ENCODE measurements at regions not wholly inside any gene's neighbourhood (a gene's known extent, or its start where the extent isn't known, plus 50 kb on each side); places are given as distances from the start of the nearest gene placed in this dataset.

- H3K27ac ChIP-seq (replicated peaks in 1 of 4), result no peak overlapping the region
- TF ChIP-seq POLR2A (IDR thresholded peaks at IDR 0.05; ENCODE audit: low read depth) (no peak), EP300 (IDR thresholded peaks at IDR 0.05) (no peak), CTCF (IDR thresholded peaks at IDR 0.05) (no peak), POLR2AphosphoS5 (IDR thresholded peaks at IDR 0.05) (no peak)
- H3K4me3 ChIP-seq, result no peak overlapping the region
- H3K4me1 ChIP-seq, result no peaks in the 10 kb centered on the region
- peaks cover 0 to 10% (median 6%) of the 10 kb centered on the region in 4 donors for H3K9me3 ChIP-seq
- no peaks in the 10 kb centered on the region for H3K27me3 ChIP-seq
- WGBS, result 69% methylated on average over 3 of the region's 3 CpGs
- no peaks in the 10 kb centered on the region for H3K36me3 ChIP-seq
- intact Hi-C loops (cut with DNase I), result no loop called here
- no peak for DNase-seq (ENCODE audit: extremely low spot score)
Observed at GRCh38 chr7:110187877-110188554, 902.9 kb upstream of the LRRN3 start.

GRCh38 chr7:110204527-110204926, 886.4 kb upstream of the LRRN3 start:
- WGBS, result 78% methylated on average over 4 of the region's 4 CpGs
- no peak overlapping the region for H3K4me3 ChIP-seq
- no peak for TF ChIP-seq EP300 (IDR thresholded peaks at IDR 0.05)
- no peak for TF ChIP-seq CTCF (IDR thresholded peaks at IDR 0.05)
- no peak for TF ChIP-seq POLR2AphosphoS5 (IDR thresholded peaks at IDR 0.05)
- no peak for TF ChIP-seq POLR2A (IDR thresholded peaks at IDR 0.05; ENCODE audit: low read depth)
- H3K36me3 ChIP-seq, result no peaks in the 10 kb centered on the region
- no peak overlapping the region for H3K27ac ChIP-seq (replicated peaks in 1 of 4)
- H3K27me3 ChIP-seq, result no peaks in the 10 kb centered on the region
- DNase-seq (ENCODE audit: extremely low spot score), result no peak
- intact Hi-C loops (cut with DNase I), result no loop called here
- H3K4me1 ChIP-seq, result no peaks in the 10 kb centered on the region
- H3K9me3 ChIP-seq, result no peaks in the 10 kb centered on the region

- Histone ChIP-seq H3K27me3 (no peaks in the 10 kb centered on the region), H3K27ac (replicated peaks in 1 of 4) (no peak overlapping the region), H3K4me1 (no peaks in the 10 kb centered on the region), H3K9me3 (no peaks in the 10 kb centered on the region), H3K36me3 (no peaks in the 10 kb centered on the region), H3K4me3 (no peak overlapping the region)
- no peak for TF ChIP-seq POLR2AphosphoS5 (IDR thresholded peaks at IDR 0.05)
- TF ChIP-seq POLR2A (IDR thresholded peaks at IDR 0.05; ENCODE audit: low read depth), result no peak
- TF ChIP-seq EP300 (IDR thresholded peaks at IDR 0.05), result no peak
- TF ChIP-seq CTCF (IDR thresholded peaks at IDR 0.05), result no peak
- intact Hi-C loops (cut with DNase I), result no loop called here
- WGBS, result 47% methylated on average over 1 of the region's 1 CpG
- DNase-seq (ENCODE audit: extremely low spot score), result no peak
Observed at GRCh38 chr7:110205899-110206298, 885.0 kb upstream of the LRRN3 start.

GRCh38 chr7:110209884-110210283, 881.0 kb upstream of the LRRN3 start:
- 89% methylated on average over 1 of the region's 1 CpG for whole genome bisulfite sequencing
- Histone ChIP-seq H3K4me3 (no peak overlapping the region), H3K9me3 (no peaks in the 10 kb centered on the region), H3K36me3 (no peaks in the 10 kb centered on the region), H3K4me1 (no peaks in the 10 kb centered on the region), H3K27me3 (no peaks in the 10 kb centered on the region), H3K27ac (replicated peaks in 1 of 4) (no peak overlapping the region)
- DNase-seq (ENCODE audit: extremely low spot score), result no peak
- no peak for TF ChIP-seq EP300 (IDR thresholded peaks at IDR 0.05)
- no peak for TF ChIP-seq POLR2A (IDR thresholded peaks at IDR 0.05; ENCODE audit: low read depth)
- no peak for TF ChIP-seq CTCF (IDR thresholded peaks at IDR 0.05)
- no peak for TF ChIP-seq POLR2AphosphoS5 (IDR thresholded peaks at IDR 0.05)
- intact Hi-C loops (cut with DNase I), result no loop called here

Data from esophagus muscularis mucosa (tissue), 4 donors.